Subcutaneous abdominal adipose tissue (tissue), 5 donors: ENCODE measurements at regions not wholly inside any gene's neighbourhood (a gene's known extent, or its start where the extent isn't known, plus 50 kb on each side); places are given as distances from the start of the nearest gene placed in this dataset.

Experiments
- H3K27ac ChIP-seq: one replicate; pipeline ENCODE4 v1.7.0; 2013; ENCODE audit warnings: low read depth, mild to moderate bottlenecking, inconsistent platforms, low read length, moderate library complexity
- H3K27me3 ChIP-seq, 5 donors: one replicate each; pipeline ENCODE4 v1.7.0; 2013; ENCODE audit warnings: low read length in 5 of 5, inconsistent platforms in 1 of 5; ENCODE audit not compliant: control insufficient read depth in 5 of 5, insufficient read depth in 4 of 5
- H3K36me3 ChIP-seq, 5 donors: one replicate each; pipeline ENCODE4 v1.7.0; 2013; ENCODE audit warnings: low read length in 5 of 5; ENCODE audit not compliant: control insufficient read depth in 5 of 5, insufficient read depth in 5 of 5
- H3K4me1 ChIP-seq, 5 donors: one replicate each; pipeline ENCODE4 v1.7.0; 2013; ENCODE audit warnings: low read length in 5 of 5, mild to moderate bottlenecking in 3 of 5, moderate library complexity in 1 of 5; ENCODE audit not compliant: control insufficient read depth in 5 of 5, insufficient read depth in 5 of 5
- H3K4me3 ChIP-seq, 5 donors: one replicate each; pipeline ENCODE4 v1.7.0; 2013; ENCODE audit warnings: low read length in 5 of 5, low read depth in 1 of 5
- H3K9ac ChIP-seq, 5 donors: one replicate each; pipeline ENCODE4 v1.7.0; 2013; ENCODE audit warnings: low read length in 5 of 5, mild to moderate bottlenecking in 4 of 5, moderate library complexity in 3 of 5
- H3K9me3 ChIP-seq, 5 donors: one replicate each; pipeline ENCODE4 v1.7.0; 2013; ENCODE audit warnings: low read length in 5 of 5; ENCODE audit not compliant: control insufficient read depth in 5 of 5
- donor health status: healthy.
- donor health status: healthy.
- donor health status: healthy.
- donor health status: healthy.
- donor health status: healthy.

DNA sequence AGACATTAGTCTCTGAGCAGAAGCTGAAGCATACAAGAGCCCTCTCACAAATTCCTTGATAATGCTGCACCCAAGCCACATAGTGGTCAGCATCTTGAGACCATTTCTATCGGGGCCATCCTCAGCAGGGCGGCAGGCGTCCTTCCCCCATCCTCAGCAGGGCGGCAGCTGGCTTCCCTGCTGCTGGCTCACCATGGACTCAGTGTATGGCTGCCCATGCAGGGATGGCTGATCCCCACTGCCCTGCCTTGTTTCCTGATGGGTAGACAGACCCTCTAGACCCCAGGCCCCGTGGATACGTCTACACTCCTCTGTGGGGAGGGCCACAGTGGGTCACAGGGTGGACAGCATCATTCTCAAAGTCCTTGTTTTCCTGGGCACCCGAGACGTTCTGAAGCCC is 406.8 kb downstream of the TCERG1L start:
- Histone ChIP-seq H3K27me3 (peaks cover 0 to 17% (median 5%) of the 10 kb centered on the region in 5 donors), H3K9me3 (no peaks in the 10 kb centered on the region), H3K9ac (no peak overlapping the region), H3K4me1 (no peaks in the 10 kb centered on the region), H3K27ac (no peak overlapping the region), H3K4me3 (no peak overlapping the region), H3K36me3 (no peaks in the 10 kb centered on the region)

DNA sequence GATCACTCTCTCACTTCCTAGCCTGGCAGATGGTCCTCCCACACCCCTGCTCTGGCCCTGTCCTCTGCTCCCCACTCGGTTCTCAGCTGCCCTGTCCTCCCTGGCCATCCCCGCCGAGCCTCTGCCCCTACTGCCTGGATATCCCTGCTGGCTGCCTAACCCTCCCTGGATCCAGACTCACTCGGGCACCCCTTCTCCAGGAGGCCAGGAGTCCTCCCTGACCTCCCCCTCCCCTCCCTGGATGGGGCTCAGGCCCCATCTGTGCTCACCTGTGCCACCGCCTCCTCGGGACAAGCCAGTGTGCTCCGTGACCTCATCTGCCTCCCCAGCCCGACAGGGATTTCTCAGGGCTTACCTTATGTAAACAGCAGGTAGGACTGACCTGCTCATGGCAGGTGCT is 406.1 kb downstream of the TCERG1L start:
- Histone ChIP-seq H3K9ac (no peak overlapping the region), H3K27ac (no peak overlapping the region), H3K9me3 (no peaks in the 10 kb centered on the region), H3K27me3 (peaks cover 0 to 17% (median 5%) of the 10 kb centered on the region in 5 donors), H3K4me3 (no peak overlapping the region), H3K4me1 (no peaks in the 10 kb centered on the region), H3K36me3 (no peaks in the 10 kb centered on the region)

DNA sequence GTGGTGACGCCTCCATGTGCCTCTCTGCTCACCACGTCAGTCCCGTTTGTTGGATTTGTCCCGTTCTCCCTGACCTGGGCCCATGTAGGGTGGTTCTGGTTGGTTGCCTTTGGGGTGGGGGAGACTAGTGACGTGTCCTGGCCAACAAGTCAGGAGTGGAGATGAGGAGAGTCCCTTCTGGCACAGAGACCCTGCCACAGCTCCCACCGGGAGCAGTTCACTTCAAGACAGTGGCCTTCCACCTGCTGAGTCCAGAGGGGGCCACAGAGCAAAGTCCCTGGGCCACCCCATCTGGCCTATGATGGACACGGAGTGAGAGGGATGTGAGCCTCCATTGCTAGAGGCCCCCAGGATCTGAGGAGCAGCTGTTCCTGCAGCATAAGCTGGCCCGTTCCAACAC is 405.6 kb downstream of the TCERG1L start:
- no peak overlapping the region for H3K27ac ChIP-seq
- H3K9ac ChIP-seq, result no peak overlapping the region
- H3K4me1 ChIP-seq, result no peaks in the 10 kb centered on the region
- peaks cover 0 to 17% (median 5%) of the 10 kb centered on the region in 5 donors for H3K27me3 ChIP-seq
- no peak overlapping the region for H3K4me3 ChIP-seq
- H3K36me3 ChIP-seq, result no peaks in the 10 kb centered on the region
- no peaks in the 10 kb centered on the region for H3K9me3 ChIP-seq

GRCh38 chr10:130910848-130911247 is 400.7 kb downstream of the TCERG1L start:
- no peaks in the 10 kb centered on the region for H3K4me1 ChIP-seq
- peaks cover 0 to 7% (median 4%) of the 10 kb centered on the region in 5 donors for H3K9me3 ChIP-seq
- no peak overlapping the region for H3K4me3 ChIP-seq
- no peak overlapping the region for H3K9ac ChIP-seq
- no peak overlapping the region for H3K27ac ChIP-seq
- no peaks in the 10 kb centered on the region for H3K36me3 ChIP-seq
- peaks cover 0 to 8% (median 1%) of the 10 kb centered on the region in 5 donors for H3K27me3 ChIP-seq

DNA sequence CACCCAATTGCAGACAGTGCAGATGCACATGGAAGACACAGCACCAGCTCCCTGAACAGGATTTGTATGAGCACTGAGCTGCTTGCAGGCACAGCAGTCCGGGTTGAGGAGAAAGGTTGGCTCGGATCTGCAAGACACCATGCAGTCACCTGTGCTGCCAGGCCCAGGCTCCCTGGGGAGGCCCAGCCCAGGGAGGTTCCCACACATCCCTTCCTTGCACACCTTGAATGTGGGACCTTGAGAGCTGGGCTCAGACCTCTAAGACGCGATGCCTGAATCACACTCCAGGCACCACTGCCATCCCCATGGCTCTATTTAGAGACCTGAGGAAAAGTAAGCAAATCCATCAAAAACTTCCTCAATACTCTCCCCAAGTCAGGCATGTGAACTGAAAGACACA is 397.7 kb downstream of the TCERG1L start:
- H3K9me3 ChIP-seq, result peaks cover 0 to 16% (median 13%) of the 10 kb centered on the region in 5 donors
- H3K4me1 ChIP-seq, result no peaks in the 10 kb centered on the region
- H3K27me3 ChIP-seq, result peaks cover 0 to 4% (median 0%) of the 10 kb centered on the region in 5 donors
- no peaks in the 10 kb centered on the region for H3K36me3 ChIP-seq
- no peak overlapping the region for H3K27ac ChIP-seq
- H3K4me3 ChIP-seq, result no peak overlapping the region
- no peak overlapping the region for H3K9ac ChIP-seq

- Histone ChIP-seq H3K4me3 (no peak overlapping the region), H3K27me3 (peaks cover 0 to 4% (median 0%) of the 10 kb centered on the region in 5 donors), H3K27ac (no peak overlapping the region), H3K9me3 (peaks cover 0 to 16% (median 13%) of the 10 kb centered on the region in 5 donors), H3K9ac (no peak overlapping the region), H3K4me1 (no peaks in the 10 kb centered on the region), H3K36me3 (no peaks in the 10 kb centered on the region)
Observed at GRCh38 chr10:130914367-130914766, 397.2 kb downstream of the TCERG1L start.

DNA sequence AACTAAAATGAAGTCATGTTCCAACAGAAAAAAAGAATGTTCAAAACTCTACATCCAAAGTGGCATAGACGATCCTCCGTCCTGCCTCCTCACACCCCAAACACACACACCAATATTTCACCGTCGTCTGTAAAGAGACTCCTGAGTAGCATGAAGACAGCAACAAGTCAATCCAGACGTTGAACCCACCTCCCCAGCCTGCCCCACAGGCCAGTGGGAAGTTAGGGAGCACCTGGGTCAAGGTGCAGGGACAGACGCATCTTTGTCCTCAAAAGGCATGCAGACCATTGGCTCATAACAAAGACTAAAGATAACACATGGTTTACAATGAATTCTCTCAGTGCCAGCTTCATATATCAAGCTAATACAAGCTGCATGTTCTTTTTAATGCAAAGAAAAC is 396.5 kb downstream of the TCERG1L start:
- Histone ChIP-seq H3K9ac (no peak overlapping the region), H3K36me3 (no peaks in the 10 kb centered on the region), H3K4me1 (no peaks in the 10 kb centered on the region), H3K27me3 (peaks cover 0 to 4% (median 0%) of the 10 kb centered on the region in 5 donors), H3K9me3 (peaks cover 0 to 16% (median 13%) of the 10 kb centered on the region in 5 donors), H3K4me3 (no peak overlapping the region), H3K27ac (no peak overlapping the region)

- Histone ChIP-seq H3K4me3 (no peak overlapping the region), H3K9me3 (peaks cover 0 to 9% (median 7%) of the 10 kb centered on the region in 5 donors), H3K9ac (no peak overlapping the region), H3K36me3 (no peaks in the 10 kb centered on the region), H3K4me1 (no peaks in the 10 kb centered on the region), H3K27ac (no peak overlapping the region), H3K27me3 (peaks cover 0 to 16% (median 2%) of the 10 kb centered on the region in 5 donors)
Observed at GRCh38 chr10:130921461-130921860, 390.1 kb downstream of the TCERG1L start.

- Histone ChIP-seq H3K9me3 (peaks cover 0 to 4% (median 3%) of the 10 kb centered on the region in 5 donors), H3K9ac (no peak overlapping the region), H3K4me3 (no peak overlapping the region), H3K27ac (no peak overlapping the region), H3K36me3 (no peaks in the 10 kb centered on the region), H3K4me1 (no peaks in the 10 kb centered on the region), H3K27me3 (peaks cover 0 to 17% (median 2%) of the 10 kb centered on the region in 5 donors)
Observed at GRCh38 chr10:130921911-130922440, 389.5 kb downstream of the TCERG1L start.

DNA sequence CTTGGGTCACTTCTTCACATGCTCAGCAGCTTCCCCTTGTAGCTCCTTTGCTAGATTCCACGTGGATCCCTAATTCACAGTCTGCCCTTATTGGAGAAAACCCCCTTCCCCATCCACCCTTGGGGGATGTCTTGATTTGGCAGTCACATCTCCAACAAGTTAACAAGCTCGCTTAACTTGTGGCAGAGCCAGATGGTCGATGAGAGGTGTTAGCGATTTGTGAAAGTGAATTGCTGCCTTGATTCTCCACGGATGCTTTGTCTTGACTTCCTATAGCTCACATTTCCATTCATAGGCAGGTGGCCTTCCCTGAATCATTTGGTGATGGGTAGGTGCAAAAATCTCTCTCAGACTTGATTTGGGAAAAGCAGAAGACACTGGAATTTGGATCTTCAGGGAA is 387.9 kb downstream of the TCERG1L start:
- no peak overlapping the region for H3K9ac ChIP-seq
- no peak overlapping the region for H3K4me3 ChIP-seq
- no peaks in the 10 kb centered on the region for H3K4me1 ChIP-seq
- H3K27me3 ChIP-seq, result peaks cover 0 to 17% (median 2%) of the 10 kb centered on the region in 5 donors
- H3K27ac ChIP-seq, result no peak overlapping the region
- no peaks in the 10 kb centered on the region for H3K36me3 ChIP-seq
- no peaks in the 10 kb centered on the region for H3K9me3 ChIP-seq
